GM19351 (cell line): ENCODE measurements at regions not wholly inside any gene's neighbourhood (a gene's known extent, or its start where the extent isn't known, plus 50 kb on each side); places are given as distances from the start of the nearest gene placed in this dataset.

Source experiments
- ATAC-seq: cut with Tn5 transposase; IDR thresholded peaks from one replicate; pipeline ENCODE4 v1.9.1; 2021; ENCODE audit warnings: mild to moderate bottlenecking, moderate library complexity; ENCODE audit not compliant: unreplicated experiment

DNA sequence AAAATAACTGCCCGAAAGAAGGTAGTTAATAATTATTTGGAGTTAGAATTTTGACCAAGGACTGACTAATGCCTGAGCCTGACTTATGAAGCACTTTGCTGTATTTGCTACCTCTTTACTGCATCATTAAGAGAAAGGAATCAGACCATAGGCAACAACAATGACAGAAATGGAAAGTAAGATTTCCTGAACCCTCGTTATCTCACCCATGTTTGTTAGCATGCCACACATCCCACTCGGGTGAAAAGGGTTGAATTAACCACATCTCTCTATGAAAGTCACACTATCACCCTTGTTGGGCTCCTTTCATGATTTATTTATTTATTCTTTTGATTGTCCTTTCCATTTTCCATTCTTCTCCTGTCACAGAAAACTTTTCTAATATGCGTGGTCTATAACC lies 59.6 kb downstream of the OLIG3 start:
- no peak for ATAC-seq

DNA sequence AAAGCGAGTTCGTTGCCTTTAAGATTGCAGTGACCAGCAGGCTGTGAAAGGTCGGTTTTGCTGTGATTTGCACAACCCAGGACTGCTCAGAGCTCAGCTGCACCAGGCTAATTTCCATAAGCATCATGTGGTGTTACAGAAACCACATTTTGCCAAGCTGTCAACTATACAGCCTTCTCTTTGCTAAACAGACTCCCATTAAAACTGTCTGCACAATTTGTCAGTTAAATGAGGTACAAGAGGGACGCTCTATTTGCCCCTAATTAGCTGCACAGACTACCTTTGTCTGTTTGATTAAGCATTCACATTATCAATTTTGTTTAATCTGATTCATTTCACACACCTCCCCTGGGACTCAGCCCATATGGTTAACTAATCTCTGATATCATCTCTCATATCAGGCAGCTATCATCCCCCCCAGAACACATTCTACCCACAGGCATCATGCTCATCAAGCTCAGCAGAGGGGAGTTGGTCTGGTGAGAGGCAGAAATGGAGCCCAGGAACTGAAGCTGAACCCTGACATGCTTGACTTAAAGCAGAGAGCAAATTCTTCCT lies 62.1 kb downstream of the OLIG3 start:
- peak; percentile 77 for ATAC-seq

DNA sequence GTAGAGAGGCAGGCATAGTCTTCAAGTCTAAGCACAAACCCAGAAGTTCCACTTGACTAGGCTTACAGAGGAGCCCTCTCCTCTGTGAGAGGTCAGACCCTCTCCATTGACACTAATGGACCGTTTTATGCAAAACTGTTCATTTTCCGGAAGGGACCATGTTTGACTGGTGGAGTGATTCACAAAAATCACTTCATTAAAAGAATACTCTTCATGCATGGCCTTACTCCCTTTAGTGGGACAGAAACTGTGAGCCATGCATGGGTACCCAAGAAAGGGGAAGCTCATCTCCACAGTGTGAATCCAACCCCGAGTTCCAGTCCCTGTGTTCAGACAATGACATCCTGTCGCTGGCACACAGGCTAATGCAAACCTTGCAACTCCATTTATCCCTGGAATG lies 63.2 kb downstream of the OLIG3 start:
- ATAC-seq, result peak; percentile 80

DNA sequence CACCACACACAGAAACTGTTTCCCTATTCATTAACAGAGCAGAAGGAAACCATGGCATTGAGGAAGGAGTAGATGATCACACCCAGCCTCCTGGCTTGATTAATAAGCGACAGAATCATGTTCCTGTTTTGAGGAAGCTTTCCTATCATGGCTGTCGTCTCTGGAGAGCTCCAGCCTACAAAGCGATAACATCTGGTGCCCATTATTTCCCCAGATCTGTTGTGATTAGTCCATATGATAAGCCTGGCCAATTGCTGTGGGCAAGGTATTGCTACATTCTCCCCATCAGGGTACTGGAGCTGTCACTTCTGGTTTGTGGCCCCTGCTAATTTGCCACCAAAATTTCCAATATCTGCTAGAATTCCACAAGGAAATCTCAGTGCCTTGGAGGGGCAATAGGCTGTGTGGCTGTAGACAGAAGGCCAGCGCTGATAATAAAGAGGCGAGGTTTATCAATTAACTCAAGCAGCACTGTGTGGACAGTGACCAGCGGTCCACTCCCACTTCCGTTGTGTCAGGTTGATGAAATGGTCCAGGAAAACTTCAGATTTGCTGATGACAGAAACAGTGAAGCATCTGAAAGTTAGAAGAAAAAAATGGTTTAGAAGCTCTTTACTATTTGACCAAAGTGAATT lies 66.4 kb downstream of the OLIG3 start:
- ATAC-seq, result no peak

DNA sequence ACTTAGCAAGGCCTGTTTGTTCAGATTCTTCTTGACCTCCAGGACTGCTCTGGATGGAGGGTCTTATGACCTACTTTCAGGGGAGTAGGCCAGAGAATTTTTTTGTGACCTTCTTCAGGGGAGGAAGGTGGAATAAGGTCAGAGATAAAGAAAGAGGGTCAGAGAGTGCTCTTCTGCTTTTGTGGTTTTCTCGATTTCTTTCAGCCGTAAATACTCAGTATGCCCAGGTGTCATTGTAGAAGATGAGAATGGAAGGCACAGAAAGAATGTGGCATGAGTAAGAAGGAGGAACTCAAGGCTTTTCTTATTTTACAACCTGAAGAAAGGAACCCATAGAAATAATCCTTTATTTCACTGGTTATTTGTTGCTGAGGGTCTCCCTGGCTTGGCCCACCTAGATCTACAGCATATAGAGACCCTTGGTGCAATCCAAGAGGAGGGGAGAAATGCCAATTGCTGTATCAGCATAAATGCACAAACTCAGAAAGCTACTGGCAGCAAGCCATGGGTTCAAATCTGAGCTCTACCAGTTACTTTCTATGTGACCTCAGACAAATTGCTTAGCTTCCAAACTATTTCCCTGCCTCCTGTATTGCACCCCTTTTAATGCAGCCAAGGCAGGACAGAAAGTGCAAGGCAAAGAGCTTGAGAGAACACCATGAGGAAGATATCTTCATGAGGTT lies 68.0 kb downstream of the OLIG3 start:
- ATAC-seq, result no peak

DNA sequence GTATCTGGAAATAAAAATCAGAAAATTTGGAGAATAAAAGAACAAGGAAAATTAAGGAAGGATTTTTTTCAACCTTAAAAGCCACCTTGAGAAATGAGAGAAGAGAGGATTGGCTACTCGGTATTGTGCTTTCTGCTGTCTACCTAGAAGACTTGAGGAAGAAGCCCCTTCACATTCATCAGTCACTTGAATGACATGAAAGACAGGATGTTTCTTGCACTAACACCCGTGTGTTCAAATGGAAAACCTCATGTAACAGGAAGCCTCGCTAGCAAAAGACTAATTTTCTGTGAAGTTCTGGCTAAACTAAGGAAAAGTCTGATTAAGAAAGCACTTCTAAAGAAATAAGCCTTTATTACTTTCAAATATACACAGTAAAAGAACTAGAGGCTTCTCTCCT lies 69.9 kb downstream of the OLIG3 start:
- ATAC-seq, result no peak

DNA sequence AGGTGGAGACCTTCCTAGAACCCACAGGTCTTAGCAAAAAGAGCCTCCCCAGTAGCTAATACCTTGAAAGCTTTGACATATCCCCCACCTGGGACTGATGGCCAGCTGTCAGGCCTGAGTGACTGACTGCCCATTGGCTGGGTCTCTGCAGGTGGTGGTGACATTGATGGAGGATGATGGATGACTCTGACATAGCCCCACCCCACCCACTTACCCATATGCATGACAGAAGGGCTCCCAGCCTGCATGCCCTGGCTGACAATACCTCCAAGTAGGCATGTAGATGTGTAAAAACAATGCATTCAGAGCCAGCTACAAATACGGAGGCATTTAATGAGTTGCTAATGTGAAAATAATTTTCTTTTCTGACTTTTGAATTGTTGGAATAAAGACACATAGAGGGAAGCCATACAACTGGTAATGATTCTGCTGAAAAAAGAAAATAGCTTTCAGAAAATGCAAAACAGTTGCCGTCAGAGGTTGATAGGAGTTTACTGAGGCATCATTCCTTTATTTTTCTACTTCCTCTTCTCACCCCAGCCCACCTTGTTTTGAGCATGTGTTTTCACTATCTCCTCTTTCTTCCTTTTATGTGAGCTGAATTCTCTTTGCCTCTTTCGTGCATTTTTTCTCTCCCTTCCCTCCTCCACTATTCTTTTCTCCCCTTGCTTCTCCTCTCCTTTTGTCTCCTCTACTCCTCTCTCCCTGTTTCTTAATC lies 70.6 kb downstream of the OLIG3 start:
- no peak for ATAC-seq

DNA sequence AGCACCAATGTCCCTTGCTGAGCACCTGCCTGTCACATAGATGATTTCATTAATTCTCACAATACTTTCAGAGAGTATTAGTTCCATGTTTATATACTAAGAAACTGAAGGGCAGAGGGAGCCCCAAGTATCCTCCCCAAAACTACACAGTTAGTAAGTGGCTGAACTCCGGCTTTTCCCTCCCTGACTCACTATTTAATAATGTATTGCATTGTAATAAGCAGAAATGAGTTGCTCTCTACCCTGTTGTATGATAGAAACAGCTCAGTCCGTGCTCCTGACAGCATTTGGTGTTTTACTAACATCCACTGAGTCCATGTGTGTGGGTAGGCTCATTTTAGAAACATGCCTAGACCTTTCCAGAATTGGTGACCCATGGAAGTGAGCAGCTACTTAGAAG lies 76.8 kb downstream of the OLIG3 start:
- no peak for ATAC-seq

DNA sequence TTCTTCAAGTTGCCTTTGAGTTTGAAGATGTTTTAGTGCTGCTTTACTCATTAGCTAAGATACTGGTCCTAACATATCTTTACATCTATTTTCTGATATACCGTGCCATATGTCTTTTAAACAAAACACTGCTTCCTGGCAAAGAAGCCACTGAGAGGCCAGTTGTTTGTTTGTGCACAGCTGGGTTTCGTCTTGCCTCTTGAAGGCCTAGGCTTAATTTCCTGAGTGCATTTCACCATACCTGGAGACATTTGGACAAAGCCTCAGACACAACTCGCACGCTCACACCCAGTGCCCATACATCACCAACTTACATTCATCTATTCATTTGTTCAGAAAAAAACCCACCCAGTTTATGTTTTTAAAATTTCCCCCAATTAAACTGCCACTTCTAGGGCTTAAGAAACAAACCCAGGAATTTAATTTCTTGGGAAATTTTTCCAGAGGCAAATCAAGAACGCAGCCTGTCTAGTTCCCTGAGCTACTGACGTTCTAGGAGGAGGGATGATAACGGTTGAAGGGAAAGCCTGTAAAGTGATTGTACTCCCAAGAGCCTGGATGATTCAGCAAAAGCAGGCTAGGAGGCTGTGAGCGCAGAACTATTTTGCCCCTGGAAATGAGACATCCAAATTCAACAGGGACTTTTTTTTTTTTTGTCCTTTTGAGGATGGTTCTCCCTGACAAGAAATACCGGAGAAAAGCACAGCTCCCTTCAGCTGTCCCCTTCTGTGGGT lies 77.7 kb downstream of the OLIG3 start:
- ATAC-seq, result no peak

DNA sequence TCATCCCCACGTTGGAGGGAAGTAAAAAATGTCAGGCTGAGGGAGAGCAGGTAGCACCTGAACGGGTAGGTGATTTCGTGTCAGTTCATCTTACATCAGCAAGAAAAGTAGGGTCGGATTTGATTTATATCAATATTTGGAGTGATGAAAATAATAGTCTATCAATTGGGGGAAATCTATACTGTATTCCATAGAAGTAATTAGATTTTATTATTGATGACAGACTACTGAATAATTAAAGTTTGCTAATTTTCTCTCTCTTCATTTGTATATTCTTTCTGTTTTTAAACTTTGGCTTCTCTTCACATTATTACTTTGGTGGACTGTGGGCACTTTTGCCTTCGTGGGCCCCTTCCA lies 78.4 kb downstream of the OLIG3 start:
- ATAC-seq, result no peak

DNA sequence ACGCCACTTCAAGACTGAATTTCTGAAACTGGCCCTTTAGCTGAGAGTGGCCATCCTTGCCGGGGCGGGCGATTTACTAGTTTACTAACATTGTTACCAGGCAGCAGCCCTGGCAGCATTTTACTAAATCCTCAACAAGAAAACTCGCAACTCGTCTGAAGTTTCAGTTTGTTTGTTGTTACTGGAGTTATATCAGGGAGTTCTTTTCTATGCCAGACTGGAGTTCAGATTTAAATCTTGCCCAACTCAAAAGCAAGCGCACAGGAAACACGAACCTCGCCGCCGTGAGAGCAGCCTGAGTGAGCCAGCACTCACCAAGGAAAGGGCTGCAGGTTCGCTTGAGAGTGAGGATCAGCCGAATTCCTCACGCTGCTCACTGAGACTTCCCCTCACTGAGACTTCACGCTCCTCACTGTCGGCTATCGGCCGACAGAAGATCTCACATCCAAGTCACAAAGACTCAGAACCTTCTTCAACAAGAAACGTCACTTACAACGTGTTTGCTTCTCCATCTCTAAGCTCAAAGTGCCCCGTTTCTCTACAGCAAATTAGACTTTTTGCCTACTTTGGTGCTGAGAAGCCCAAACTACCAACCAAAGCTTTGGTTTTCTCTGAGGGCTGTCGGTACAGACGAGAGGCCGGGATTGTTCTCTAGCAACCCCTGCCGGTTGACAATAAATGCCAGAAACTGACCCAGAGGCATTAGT lies 78.9 kb downstream of the OLIG3 start:
- peak; percentile 97 for ATAC-seq

DNA sequence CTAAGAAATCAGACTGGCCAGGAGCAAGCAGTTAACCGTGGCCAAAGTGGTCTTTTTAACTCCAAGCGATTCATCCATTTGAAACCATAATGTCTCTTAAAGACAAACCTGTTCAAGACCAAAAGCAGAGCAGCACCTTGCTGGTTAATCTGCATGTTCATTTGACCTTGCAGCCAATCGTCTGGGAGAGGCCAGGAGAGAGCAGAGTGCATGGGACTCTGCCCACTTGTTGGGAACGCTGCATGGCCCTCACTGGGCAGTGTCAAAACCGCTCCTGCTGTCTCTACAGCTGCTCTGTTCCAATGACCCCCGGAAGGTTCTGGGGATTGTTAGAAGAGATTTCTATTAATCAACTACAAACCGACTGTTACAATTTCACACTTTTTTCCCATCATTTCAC lies 79.6 kb downstream of the OLIG3 start:
- ATAC-seq, result no peak

DNA sequence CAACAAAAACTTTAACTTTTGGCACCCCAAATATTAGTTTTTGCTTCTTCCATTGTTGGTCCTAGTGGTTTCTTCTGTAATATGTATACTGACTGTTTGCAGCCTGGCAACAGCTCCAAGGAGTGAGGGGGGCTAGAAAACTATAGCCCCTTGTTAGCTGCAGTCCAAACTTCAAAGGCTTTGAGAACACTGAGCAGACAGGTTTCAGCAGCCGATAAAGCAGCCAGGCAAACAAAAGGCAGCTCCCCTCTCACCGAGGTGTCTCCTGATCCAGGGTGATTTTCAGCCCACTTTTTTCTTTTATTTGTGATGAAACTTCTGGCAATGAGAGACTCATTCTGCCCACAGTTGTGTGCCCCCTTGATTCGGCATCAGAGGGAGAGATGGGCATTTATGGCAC lies 80.7 kb downstream of the OLIG3 start:
- ATAC-seq, result no peak

DNA sequence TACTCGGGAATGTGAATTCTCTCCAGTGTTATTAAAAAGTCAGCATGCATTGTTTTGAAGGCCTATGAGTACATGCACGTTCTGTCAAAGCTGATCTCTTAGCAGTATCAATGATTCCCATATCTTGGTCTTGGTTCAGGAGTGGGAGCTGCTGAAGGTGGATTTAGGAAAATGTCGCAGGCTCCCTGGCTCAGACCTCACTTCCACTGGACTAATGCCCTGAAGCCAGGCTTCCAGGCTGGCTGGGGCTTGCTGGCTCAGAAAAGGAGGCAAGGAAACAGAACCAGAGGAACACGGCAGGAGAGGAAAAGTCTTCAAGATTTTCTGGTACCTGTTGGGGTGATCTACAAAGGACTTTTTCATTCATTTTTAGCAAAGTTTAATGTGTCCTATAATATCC lies 81.6 kb downstream of the OLIG3 start:
- no peak for ATAC-seq

DNA sequence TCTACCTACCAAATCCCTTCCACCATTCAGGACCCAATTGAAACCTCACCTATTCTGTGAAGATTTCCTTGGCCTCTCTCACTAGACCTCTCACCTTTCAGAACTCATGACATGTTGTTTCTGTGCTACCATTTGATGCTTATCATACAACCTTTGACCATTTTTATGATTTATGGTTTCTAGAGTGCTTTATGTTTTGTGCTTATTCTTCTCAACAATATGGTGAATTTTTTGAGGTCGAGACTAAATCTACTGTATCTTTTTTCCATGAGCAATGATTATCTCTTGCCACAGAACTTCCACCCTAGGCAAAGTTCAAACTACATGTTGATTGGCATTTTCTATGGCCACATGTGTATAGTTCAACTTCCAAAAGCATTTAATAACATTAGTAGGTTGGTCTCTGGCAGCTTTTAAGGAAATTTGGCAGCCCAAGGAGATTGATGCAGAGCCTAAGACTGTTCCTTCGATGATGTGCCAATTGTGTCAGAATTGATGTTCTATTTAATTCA lies 84.9 kb downstream of the OLIG3 start:
- no peak for ATAC-seq

DNA sequence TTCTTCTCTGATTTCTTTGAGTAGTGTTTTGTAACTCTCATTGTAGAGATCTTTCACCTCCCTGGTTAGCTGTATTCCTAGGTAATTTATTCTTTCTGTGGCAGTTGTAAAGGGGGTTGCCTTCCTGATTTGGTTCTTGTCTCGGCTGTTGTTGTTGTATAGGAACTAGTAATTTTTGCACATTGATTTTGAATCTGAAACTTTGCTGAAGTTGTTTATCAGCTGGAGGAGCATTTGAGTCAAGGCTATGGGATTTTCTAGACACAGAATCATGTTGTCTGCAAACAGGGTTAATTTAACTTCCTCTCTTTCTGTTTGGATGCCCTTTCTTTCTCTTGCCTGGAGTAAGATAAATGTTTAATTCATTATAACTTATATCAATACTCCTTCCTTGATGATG lies 86.4 kb downstream of the OLIG3 start:
- no peak for ATAC-seq

DNA sequence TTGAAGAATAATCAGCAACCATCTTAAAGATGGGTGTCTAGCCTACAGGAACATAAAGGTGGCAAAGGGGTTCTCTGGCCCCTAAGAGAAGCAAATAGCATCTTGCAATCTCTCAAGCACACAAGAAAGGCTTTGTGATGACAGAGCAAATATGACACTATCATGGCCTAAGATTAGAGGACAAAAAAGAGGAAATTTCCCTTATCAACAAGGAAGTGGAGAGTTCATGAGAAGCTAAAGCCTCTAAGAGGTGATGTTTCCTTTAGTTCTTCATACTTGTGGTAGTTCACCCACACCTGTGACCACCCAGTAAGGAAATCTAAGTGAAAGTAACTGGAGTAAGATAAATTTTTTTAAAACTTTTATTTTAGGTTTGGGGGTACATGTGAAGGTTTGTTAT lies 88.4 kb downstream of the OLIG3 start:
- no peak for ATAC-seq

DNA sequence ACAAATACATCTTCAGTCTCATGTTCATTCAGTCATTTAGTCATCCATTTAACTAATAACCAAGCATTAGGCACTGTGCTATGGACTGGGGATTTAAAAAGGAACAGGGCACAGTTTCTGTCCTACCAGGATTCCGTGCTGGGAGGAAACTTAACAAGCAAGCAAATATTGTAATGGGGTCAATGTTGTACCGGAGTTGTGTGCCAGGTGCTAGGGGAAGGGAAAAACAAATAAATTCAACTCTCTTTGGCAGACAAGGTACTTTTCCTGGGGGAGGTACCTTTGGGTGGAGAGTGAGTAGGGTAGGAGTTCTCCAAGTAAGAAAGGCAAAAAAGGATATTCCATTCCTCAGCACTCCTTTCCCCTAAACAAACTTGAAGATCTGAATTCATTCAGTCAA lies 90.3 kb downstream of the OLIG3 start:
- ATAC-seq, result no peak

DNA sequence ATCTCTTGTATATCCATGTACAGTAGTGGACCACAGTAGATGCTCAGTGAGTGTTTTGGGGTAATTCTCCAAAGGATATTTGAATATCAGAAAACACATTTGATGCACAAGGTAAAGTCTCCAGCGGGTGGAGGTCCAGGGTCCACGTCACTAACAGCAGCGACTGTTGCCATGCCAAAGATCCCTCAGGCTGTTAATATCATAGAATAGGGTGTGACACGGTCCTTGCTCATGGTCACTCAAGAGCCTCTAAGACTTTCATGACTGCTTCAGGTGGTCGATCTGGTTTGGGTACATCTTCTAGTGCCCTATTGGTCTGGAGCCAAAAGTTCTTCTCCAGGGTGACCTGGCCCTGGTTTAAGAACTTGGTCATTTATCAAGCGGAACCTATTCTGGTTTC lies 90.8 kb downstream of the OLIG3 start:
- ATAC-seq, result no peak

DNA sequence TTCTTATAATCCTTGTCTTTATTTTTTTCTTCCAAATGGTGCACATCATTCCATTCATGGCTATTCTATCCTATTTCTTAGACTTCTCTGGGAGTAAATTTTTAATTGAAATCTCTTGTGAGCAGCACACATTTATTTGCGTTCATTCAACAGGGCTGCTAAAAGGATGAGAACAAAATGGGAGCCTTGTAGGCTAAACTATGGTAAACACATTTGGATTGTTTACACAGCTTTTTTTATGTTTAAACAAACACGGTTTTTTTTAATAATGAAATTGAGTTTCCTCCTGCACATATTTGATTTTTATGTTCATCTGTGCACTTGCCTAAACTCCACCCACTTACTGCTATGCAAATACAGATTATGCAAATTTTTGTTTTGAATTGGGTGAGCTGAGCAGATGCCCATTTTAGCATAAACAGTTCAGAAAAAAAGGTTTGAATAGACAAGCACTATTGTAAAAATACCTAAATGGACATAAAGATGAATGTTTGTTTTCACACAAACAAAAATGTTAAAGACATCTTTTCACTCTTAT lies 92.0 kb downstream of the OLIG3 start:
- no peak for ATAC-seq
